ENCODE measurements at regions not wholly inside any gene's neighbourhood (a gene's known extent, or its start where the extent isn't known, plus 50 kb on each side); places are given as distances from the start of the nearest gene placed in this dataset.

DNA sequence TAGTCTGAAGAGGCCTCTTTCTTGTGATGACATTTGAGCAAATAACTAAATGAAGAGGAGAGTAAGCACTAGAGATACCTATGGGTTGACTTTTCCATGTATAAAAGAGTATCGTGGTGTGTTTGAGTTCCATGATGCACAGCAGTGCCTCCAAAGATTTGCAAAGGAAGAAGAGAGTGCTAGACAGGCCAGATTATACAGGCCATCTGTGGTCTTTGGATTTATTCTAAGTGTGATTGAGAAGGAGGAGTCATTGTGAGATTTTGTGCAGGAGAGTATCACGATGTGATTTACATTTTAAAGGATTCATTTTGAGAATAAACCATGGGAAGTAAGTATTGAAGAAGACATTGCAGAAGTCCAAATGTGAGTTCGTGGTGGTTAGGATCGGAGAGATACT lies 695.9 kb upstream of the FAM98A start:
- Mint-ChIP-seq H3K9me3 (peaks cover 2% of the 10 kb centered on the region), H3K36me3 (ENCODE audit: low read depth) (no peaks in the 10 kb centered on the region), H3K4me1 (ENCODE audit: low read depth) (no peaks in the 10 kb centered on the region), H3K4me3 (no peak overlapping the region), H3K27ac (no peak overlapping the region), H3K27me3 (ENCODE audit: low read depth) (no peaks in the 10 kb centered on the region)
- CTCF ChIA-PET, result no interaction called here
- intact Hi-C loops (cut with micrococcal nuclease), result no loop called here
- DNase-seq, result no peak

- Mint-ChIP-seq H3K36me3 (ENCODE audit: low read depth) (no peaks in the 10 kb centered on the region), H3K9me3 (peaks cover 2% of the 10 kb centered on the region), H3K4me1 (ENCODE audit: low read depth) (no peaks in the 10 kb centered on the region), H3K4me3 (no peak overlapping the region), H3K27me3 (ENCODE audit: low read depth) (no peaks in the 10 kb centered on the region), H3K27ac (no peak overlapping the region)
- intact Hi-C loops (cut with micrococcal nuclease), result no loop called here
- CTCF ChIA-PET, result no interaction called here
- no peak for DNase-seq
Observed at GRCh38 chr2:34291076-34291475, 692.0 kb upstream of the FAM98A start.

GRCh38 chr2:34288016-34288415 lies 688.9 kb upstream of the FAM98A start:
- intact Hi-C loops (cut with micrococcal nuclease), result no loop called here

DNA sequence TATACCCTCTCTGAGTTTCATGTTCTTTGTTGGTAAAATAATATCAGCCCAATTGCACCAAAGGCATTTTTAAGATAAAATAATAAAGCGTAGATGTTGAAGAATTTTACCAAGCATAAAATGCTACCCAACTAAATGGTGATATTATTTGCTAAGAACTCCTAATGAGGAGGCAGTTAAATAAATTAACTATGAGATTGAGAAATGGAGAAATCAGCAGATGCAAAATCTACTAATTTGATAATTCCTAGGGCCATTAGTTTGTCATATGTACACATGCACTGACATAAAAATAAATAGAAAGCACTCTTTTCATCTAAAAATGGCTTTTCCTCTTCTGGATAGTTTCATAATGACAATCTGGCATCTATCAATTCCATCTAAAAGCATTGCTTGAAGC lies 681.5 kb upstream of the FAM98A start:
- H3K4me3 Mint-ChIP-seq, result no peak overlapping the region
- H3K27ac Mint-ChIP-seq, result no peak overlapping the region
- intact Hi-C loops (cut with micrococcal nuclease), result no loop called here
- H3K4me1 Mint-ChIP-seq (ENCODE audit: low read depth), result no peaks in the 10 kb centered on the region
- no peak for DNase-seq
- CTCF ChIA-PET, result no interaction called here
- H3K36me3 Mint-ChIP-seq (ENCODE audit: low read depth), result no peaks in the 10 kb centered on the region
- no peaks in the 10 kb centered on the region for H3K27me3 Mint-ChIP-seq (ENCODE audit: low read depth)
- H3K9me3 Mint-ChIP-seq, result peaks cover 8% of the 10 kb centered on the region

More at GRCh38 chr2:34288016-34288415, 688.9 kb upstream of the FAM98A start:
- H3K9me3 Mint-ChIP-seq, result no peaks in the 10 kb centered on the region
- DNase-seq, result no peak
- H3K36me3 Mint-ChIP-seq (ENCODE audit: low read depth), result no peaks in the 10 kb centered on the region
- no peaks in the 10 kb centered on the region for H3K4me1 Mint-ChIP-seq (ENCODE audit: low read depth)
- H3K4me3 Mint-ChIP-seq, result no peak overlapping the region
- CTCF ChIA-PET, result no interaction called here
- no peaks in the 10 kb centered on the region for H3K27me3 Mint-ChIP-seq (ENCODE audit: low read depth)
- no peak overlapping the region for H3K27ac Mint-ChIP-seq

GRCh38 chr2:34266908-34267697 lies 668.0 kb upstream of the FAM98A start:
- Mint-ChIP-seq H3K4me3 (no peak overlapping the region), H3K4me1 (ENCODE audit: low read depth) (no peaks in the 10 kb centered on the region), H3K27ac (no peak overlapping the region), H3K9me3 (peaks cover 18% of the 10 kb centered on the region), H3K27me3 (ENCODE audit: low read depth) (no peaks in the 10 kb centered on the region), H3K36me3 (ENCODE audit: low read depth) (no peaks in the 10 kb centered on the region)
- CTCF ChIA-PET, result no interaction called here
- no peak for DNase-seq
- intact Hi-C loops (cut with micrococcal nuclease), result no loop called here

- Mint-ChIP-seq H3K4me1 (ENCODE audit: low read depth) (no peaks in the 10 kb centered on the region), H3K27ac (no peak overlapping the region), H3K9me3 (no peaks in the 10 kb centered on the region), H3K27me3 (ENCODE audit: low read depth) (no peaks in the 10 kb centered on the region), H3K36me3 (ENCODE audit: low read depth) (no peaks in the 10 kb centered on the region), H3K4me3 (no peak overlapping the region)
- CTCF ChIA-PET, result no interaction called here
- no peak for DNase-seq
- intact Hi-C loops (cut with micrococcal nuclease), result no loop called here
Observed at GRCh38 chr2:34261701-34262100, 662.6 kb upstream of the FAM98A start.

DNA sequence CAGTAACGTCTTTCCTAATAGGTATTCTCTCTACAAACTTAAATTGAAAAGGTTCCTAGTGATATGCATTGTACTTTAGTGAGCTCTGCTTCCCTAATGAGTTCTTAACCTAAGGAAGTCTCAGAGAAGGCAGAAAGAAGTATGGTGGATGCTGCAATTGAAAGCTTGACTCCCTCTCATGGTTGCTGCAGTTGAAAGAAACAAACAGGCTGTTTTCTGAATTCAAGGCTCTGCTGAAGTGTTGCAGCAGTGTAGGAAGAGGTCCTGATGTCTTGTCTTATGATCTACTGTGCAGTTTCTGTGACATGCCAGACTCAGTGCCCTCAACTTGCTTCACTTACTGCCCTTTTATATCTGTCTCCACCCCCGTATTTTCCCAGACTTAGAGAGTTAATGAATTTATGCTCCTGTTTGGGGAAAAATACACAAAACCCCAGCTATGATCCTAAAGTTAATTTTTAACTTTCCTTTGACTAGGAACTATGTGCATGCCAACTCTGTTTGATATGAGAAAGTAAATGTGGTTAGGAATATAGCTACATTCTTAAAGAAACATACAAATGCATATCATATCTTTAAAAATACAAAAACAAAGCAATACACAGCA lies 655.3 kb upstream of the FAM98A start:
- intact Hi-C loops (cut with micrococcal nuclease), result no loop called here
- H3K4me3 Mint-ChIP-seq, result no peak overlapping the region
- DNase-seq, result no peak
- no peaks in the 10 kb centered on the region for H3K27me3 Mint-ChIP-seq (ENCODE audit: low read depth)
- no peaks in the 10 kb centered on the region for H3K36me3 Mint-ChIP-seq (ENCODE audit: low read depth)
- peaks cover 1% of the 10 kb centered on the region for H3K9me3 Mint-ChIP-seq
- H3K27ac Mint-ChIP-seq, result no peak overlapping the region
- H3K4me1 Mint-ChIP-seq (ENCODE audit: low read depth), result no peaks in the 10 kb centered on the region
- CTCF ChIA-PET, result no interaction called here

- Mint-ChIP-seq H3K9me3 (peaks cover 4% of the 10 kb centered on the region), H3K27me3 (ENCODE audit: low read depth) (no peaks in the 10 kb centered on the region), H3K4me3 (no peak overlapping the region), H3K36me3 (ENCODE audit: low read depth) (no peaks in the 10 kb centered on the region), H3K4me1 (ENCODE audit: low read depth) (no peaks in the 10 kb centered on the region), H3K27ac (no peak overlapping the region)
- CTCF ChIA-PET, result no interaction called here
- DNase-seq, result no peak
- intact Hi-C loops (cut with micrococcal nuclease), result no loop called here
Observed at GRCh38 chr2:34252111-34252510, 653.0 kb upstream of the FAM98A start.

DNA sequence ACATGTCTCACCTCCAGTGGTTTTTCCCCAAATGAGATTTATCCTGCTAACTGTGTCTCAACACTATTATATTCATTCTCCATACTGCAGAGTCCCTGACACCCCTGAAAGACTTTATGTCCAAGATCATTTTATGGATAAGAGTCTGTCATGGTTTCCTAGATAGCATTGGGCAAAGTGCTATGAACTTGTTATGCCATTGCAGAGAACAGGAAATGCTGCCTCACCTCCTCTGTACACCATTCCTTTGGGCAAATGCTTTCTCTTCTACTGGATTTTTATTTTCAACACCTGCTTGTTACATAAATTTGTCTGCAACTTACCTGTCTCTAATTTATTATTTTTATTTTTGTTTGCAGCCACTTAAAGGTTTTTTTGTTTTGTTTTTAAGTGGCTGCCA lies 652.5 kb upstream of the FAM98A start:
- H3K36me3 Mint-ChIP-seq (ENCODE audit: low read depth), result no peaks in the 10 kb centered on the region
- no peak for DNase-seq
- H3K4me3 Mint-ChIP-seq, result no peak overlapping the region
- H3K27me3 Mint-ChIP-seq (ENCODE audit: low read depth), result no peaks in the 10 kb centered on the region
- intact Hi-C loops (cut with micrococcal nuclease), result no loop called here
- no peak overlapping the region for H3K27ac Mint-ChIP-seq
- CTCF ChIA-PET, result no interaction called here
- H3K4me1 Mint-ChIP-seq (ENCODE audit: low read depth), result no peaks in the 10 kb centered on the region
- peaks cover 4% of the 10 kb centered on the region for H3K9me3 Mint-ChIP-seq

DNA sequence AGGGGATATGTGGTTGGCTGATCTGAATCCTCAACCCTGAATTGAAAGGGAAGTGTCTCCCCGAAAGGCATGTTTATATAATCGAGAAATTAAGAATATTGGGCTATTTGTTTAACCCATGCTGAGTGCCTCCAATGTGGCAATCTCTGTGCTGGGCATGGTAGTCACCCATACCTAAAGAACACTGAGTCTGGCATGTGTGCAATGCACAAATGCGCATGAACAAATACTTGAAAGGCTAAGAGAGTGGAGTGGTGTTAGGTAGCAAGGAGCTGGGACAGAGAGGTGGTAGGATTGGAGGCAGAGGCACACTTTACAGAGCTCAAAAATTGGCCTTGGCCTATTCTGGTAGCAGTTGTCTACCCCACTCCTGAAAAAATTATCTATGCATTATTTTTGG lies 645.1 kb upstream of the FAM98A start:
- CTCF ChIA-PET, result no interaction called here
- intact Hi-C loops (cut with micrococcal nuclease), result no loop called here
- Mint-ChIP-seq H3K36me3 (ENCODE audit: low read depth) (no peaks in the 10 kb centered on the region), H3K4me3 (no peak overlapping the region), H3K27ac (no peak overlapping the region), H3K27me3 (ENCODE audit: low read depth) (no peaks in the 10 kb centered on the region), H3K9me3 (peaks cover 3% of the 10 kb centered on the region), H3K4me1 (ENCODE audit: low read depth) (no peaks in the 10 kb centered on the region)
- DNase-seq, result no peak

DNA sequence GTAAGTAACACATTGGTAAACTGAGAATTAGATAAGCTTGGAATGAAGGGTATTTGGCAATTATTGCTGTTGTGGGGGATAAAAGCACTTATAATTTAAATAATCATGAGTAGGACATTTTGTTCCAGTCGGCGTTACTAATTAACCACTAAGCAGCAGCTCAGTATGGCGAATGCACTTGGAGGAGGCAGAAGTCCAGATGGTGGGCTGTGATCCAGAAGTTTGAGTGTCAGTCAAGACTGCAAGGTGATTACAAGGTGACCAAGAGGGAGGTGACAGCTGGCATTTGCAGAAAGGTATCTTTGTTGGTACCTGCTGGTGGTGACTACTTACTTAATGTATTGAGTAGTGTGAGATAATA lies 643.6 kb upstream of the FAM98A start:
- intact Hi-C loops (cut with micrococcal nuclease), result no loop called here
- no peak for DNase-seq
- Mint-ChIP-seq H3K9me3 (peaks cover 4% of the 10 kb centered on the region), H3K36me3 (ENCODE audit: low read depth) (no peaks in the 10 kb centered on the region), H3K4me3 (no peak overlapping the region), H3K27ac (no peak overlapping the region), H3K27me3 (ENCODE audit: low read depth) (no peaks in the 10 kb centered on the region), H3K4me1 (ENCODE audit: low read depth) (no peaks in the 10 kb centered on the region)
- CTCF ChIA-PET, result no interaction called here

DNA sequence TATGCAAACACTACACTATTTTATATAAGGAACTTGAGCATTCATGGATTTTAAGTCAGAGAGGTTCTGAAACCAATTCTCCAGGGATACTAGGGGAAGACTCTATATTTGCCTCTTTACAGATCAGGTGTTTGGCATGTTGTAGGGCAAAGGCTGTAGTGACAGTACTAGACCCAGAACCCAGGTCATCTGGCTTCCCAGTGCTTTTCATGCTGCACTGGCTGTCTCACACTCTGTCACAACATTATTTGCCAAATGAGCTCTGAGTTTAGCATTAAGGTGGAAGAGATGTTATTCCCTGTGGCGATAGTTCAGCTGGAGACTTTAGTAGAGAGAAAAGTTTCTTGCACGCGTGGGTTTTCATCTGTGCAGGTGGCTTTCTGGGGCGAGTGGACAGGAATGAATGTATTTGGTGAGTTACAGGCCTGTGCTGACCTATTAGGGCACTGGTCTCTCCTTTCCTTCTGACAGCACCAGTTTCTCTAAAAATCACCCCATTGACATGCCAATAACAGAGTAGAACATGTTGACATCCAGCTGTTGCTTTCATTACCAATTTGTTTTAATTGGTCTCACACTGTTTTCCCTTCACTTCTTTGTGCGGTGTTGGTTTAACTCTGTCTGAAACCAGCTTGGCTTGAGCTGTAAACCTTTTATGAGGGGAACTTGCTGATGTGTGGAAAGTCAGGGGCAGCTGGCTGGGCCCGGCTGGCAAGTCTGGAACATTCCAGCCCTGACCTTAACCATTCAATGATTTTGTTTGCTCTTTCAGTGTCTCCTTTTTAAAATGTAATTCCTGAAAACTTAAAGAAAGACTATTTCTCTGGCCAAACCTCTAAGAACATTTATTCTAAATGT lies 643.0 kb upstream of the FAM98A start:
- H3K27ac Mint-ChIP-seq, result no peak overlapping the region
- no peak overlapping the region for H3K4me3 Mint-ChIP-seq
- no peaks in the 10 kb centered on the region for H3K36me3 Mint-ChIP-seq (ENCODE audit: low read depth)
- no peaks in the 10 kb centered on the region for H3K4me1 Mint-ChIP-seq (ENCODE audit: low read depth)
- no peak for DNase-seq
- H3K9me3 Mint-ChIP-seq, result peaks cover 2% of the 10 kb centered on the region
- intact Hi-C loops (cut with micrococcal nuclease), result no loop called here
- H3K27me3 Mint-ChIP-seq (ENCODE audit: low read depth), result no peaks in the 10 kb centered on the region
- CTCF ChIA-PET, result no interaction called here

- DNase-seq, result no peak
- Mint-ChIP-seq H3K36me3 (ENCODE audit: low read depth) (no peaks in the 10 kb centered on the region), H3K27ac (no peak overlapping the region), H3K4me1 (ENCODE audit: low read depth) (no peaks in the 10 kb centered on the region), H3K4me3 (no peak overlapping the region), H3K9me3 (peaks cover 10% of the 10 kb centered on the region), H3K27me3 (ENCODE audit: low read depth) (no peaks in the 10 kb centered on the region)
- intact Hi-C loops (cut with micrococcal nuclease), result no loop called here
- CTCF ChIA-PET, result no interaction called here
Observed at GRCh38 chr2:34239511-34239910, 640.4 kb upstream of the FAM98A start.

Data from activated naive CD4-positive, alpha-beta T cell treated with anti-CD3 and anti-CD28 coated beads for 36 hours (primary cell).